DOHH2 (cell line): ENCODE measurements at regions not wholly inside any gene's neighbourhood (a gene's known extent, or its start where the extent isn't known, plus 50 kb on each side); places are given as distances from the start of the nearest gene placed in this dataset.

Experiments used
- H3F3A ChIP-seq: fragments of 200-600 bp; sonication (generic), shearing (Covaris generic); 2 replicates; pipeline ENCODE4 v1.6.0; 2016; ENCODE audit warnings: antibody characterized with exemption, mild to moderate bottlenecking; ENCODE audit not compliant: control insufficient read depth, insufficient read depth
- H3K27ac ChIP-seq: fragments of 200-600 bp; sonication (generic); 2 replicates; pipeline ENCODE4 v1.5.1; 2014; ENCODE audit warnings: low read depth, mild to moderate bottlenecking, low read length, moderate library complexity
- H3K27me3 ChIP-seq: fragments of 200-600 bp; sonication (generic); 2 replicates; pipeline ENCODE4 v1.6.1; 2014; ENCODE audit warnings: mild to moderate bottlenecking, low read length, mixed read lengths; ENCODE audit not compliant: control insufficient read depth
- H3K36me3 ChIP-seq: fragments of 200-600 bp; sonication (generic); 2 replicates; pipeline ENCODE4 v1.6.1; 2014; ENCODE audit warnings: mild to moderate bottlenecking, low read length, moderate library complexity, mixed read lengths; ENCODE audit not compliant: control insufficient read depth
- H3K4me1 ChIP-seq: fragments of 200-600 bp; sonication (generic); 2 replicates; pipeline ENCODE4 v1.6.1; 2014; ENCODE audit warnings: mild to moderate bottlenecking, low read length, mixed read lengths; ENCODE audit not compliant: control insufficient read depth
- H3K4me2 ChIP-seq: fragments of 200-600 bp; sonication (generic); 2 replicates; pipeline ENCODE4 v1.6.0; 2014; ENCODE audit warnings: mild to moderate bottlenecking, low read length, moderate library complexity
- H3K4me3 ChIP-seq: fragments of 200-600 bp; sonication (generic); 2 replicates; pipeline ENCODE4 v1.5.1; 2014; ENCODE audit warnings: mild to moderate bottlenecking, low read length, mixed read lengths
- H3K79me2 ChIP-seq: fragments of 200-600 bp; sonication (generic); 2 replicates; pipeline ENCODE4 v1.6.1; 2014; ENCODE audit warnings: mild to moderate bottlenecking, low read length, mixed read lengths; ENCODE audit not compliant: control insufficient read depth
- H3K9me2 ChIP-seq: fragments of 200-600 bp; sonication (generic); replicated peaks from 2 replicates; pipeline ENCODE4 v1.6.1; 2014; ENCODE audit warnings: mild to moderate bottlenecking, low read length, mixed read lengths; ENCODE audit not compliant: control insufficient read depth
- H3K9me3 ChIP-seq: fragments of 200-600 bp; sonication (generic); 2 replicates; pipeline ENCODE4 v1.6.1; 2014; ENCODE audit warnings: antibody characterized with exemption, low read length, mixed read lengths; ENCODE audit not compliant: control insufficient read depth, insufficient read depth
- H4K20me1 ChIP-seq: fragments of 200-600 bp; sonication (generic); 2 replicates; pipeline ENCODE4 v1.6.0; 2014; ENCODE audit warnings: low read depth, mild to moderate bottlenecking, antibody characterized with exemption, low read length, moderate library complexity; ENCODE audit not compliant: control insufficient read depth, insufficient read depth
- CTCF ChIP-seq: fragments of 200-600 bp; sonication (generic); IDR thresholded peaks from one replicate; pipeline ENCODE4 v1.5.1; 2014; ENCODE audit warnings: antibody characterized with exemption, mild to moderate bottlenecking, low read depth, low read length; ENCODE audit not compliant: poor library complexity, severe bottlenecking
- EZH2phosphoT487 ChIP-seq: fragments of 200-600 bp; sonication (generic); IDR thresholded peaks from 2 replicates; pipeline ENCODE4 v1.6.1; 2017; ENCODE audit warnings: borderline replicate concordance, mild to moderate bottlenecking, antibody characterized with exemption, low read length, moderate library complexity, mixed read lengths

GRCh38 chr2:103982691-103983090 is 871.2 kb upstream of the POU3F3 start:
- H3K27me3 ChIP-seq = no peaks in the 10 kb centered on the region
- no peak overlapping the region for H3K4me2 ChIP-seq
- no peaks in the 10 kb centered on the region for H3K9me2 ChIP-seq
- H3K9me3 ChIP-seq = no peaks in the 10 kb centered on the region
- H4K20me1 ChIP-seq = no peaks in the 10 kb centered on the region
- no peaks in the 10 kb centered on the region for H3F3A ChIP-seq
- H3K4me1 ChIP-seq = no peaks in the 10 kb centered on the region
- H3K4me3 ChIP-seq = no peak overlapping the region
- H3K36me3 ChIP-seq = no peaks in the 10 kb centered on the region
- TF ChIP-seq EZH2phosphoT487 (no peak), CTCF (no peak)
- H3K79me2 ChIP-seq = no peaks in the 10 kb centered on the region
- no peak overlapping the region for H3K27ac ChIP-seq

- Histone ChIP-seq H3K4me1 (peaks cover 7% of the 10 kb centered on the region), H3K79me2 (no peaks in the 10 kb centered on the region), H3K27me3 (no peaks in the 10 kb centered on the region), H3K27ac (no peak overlapping the region), H3K9me3 (no peaks in the 10 kb centered on the region), H3F3A (no peaks in the 10 kb centered on the region), H3K4me2 (no peak overlapping the region), H3K4me3 (no peak overlapping the region), H3K9me2 (no peaks in the 10 kb centered on the region), H3K36me3 (no peaks in the 10 kb centered on the region), H4K20me1 (no peaks in the 10 kb centered on the region)
- TF ChIP-seq CTCF (no peak), EZH2phosphoT487 (no peak)
Measured at GRCh38 chr2:103986001-103986400, 867.9 kb upstream of the POU3F3 start.

GRCh38 chr2:103991591-103991990 is 862.3 kb upstream of the POU3F3 start:
- H3K27me3 ChIP-seq = no peaks in the 10 kb centered on the region
- no peaks in the 10 kb centered on the region for H3K36me3 ChIP-seq
- H4K20me1 ChIP-seq = no peaks in the 10 kb centered on the region
- H3K4me3 ChIP-seq = no peak overlapping the region
- peaks cover 9% of the 10 kb centered on the region for H3K4me1 ChIP-seq
- no peak overlapping the region for H3K27ac ChIP-seq
- no peaks in the 10 kb centered on the region for H3K79me2 ChIP-seq
- H3F3A ChIP-seq = no peaks in the 10 kb centered on the region
- TF ChIP-seq CTCF = peak; percentile 42
- no peak for TF ChIP-seq EZH2phosphoT487
- H3K9me2 ChIP-seq = no peaks in the 10 kb centered on the region
- H3K4me2 ChIP-seq = no peak overlapping the region
- H3K9me3 ChIP-seq = no peaks in the 10 kb centered on the region

- Histone ChIP-seq H4K20me1 (no peaks in the 10 kb centered on the region), H3K27me3 (no peaks in the 10 kb centered on the region), H3K9me3 (no peaks in the 10 kb centered on the region), H3K36me3 (no peaks in the 10 kb centered on the region), H3K4me2 (no peak overlapping the region), H3F3A (no peaks in the 10 kb centered on the region), H3K79me2 (no peaks in the 10 kb centered on the region), H3K4me3 (no peak overlapping the region), H3K27ac (no peak overlapping the region), H3K9me2 (no peaks in the 10 kb centered on the region), H3K4me1 (no peaks in the 10 kb centered on the region)
- no peak for TF ChIP-seq CTCF
- no peak for TF ChIP-seq EZH2phosphoT487
Measured at GRCh38 chr2:104004821-104005220, 849.1 kb upstream of the POU3F3 start.
